HCT116 (cell line): ENCODE measurements at regions not wholly inside any gene's neighbourhood (a gene's known extent, or its start where the extent isn't known, plus 50 kb on each side); places are given as distances from the start of the nearest gene placed in this dataset.

ENCODE experiments used
- ATAC-seq: fragments of 200-7000 bp; cut with Tn5 transposase; 2 replicates; pipeline ENCODE4 v1.9.1; 2020; ENCODE audit warnings: mild to moderate bottlenecking, moderate library complexity
- BruUV-seq: library from RNA; stranded (reverse); fragments of 400-500 nt; replicated peaks from 2 replicates; lab custom pipeline; 2021; lab: Mats Ljungman, UMichigan
- CTCF ChIA-PET: fragments of 300-600 bp; sonication (Branson Sonifier 250); formaldehyde crosslinking; loops from one replicate; lab custom pipeline; 2021; ENCODE audit warnings: antibody characterized with exemption; lab: Charles Lee
- POLR2A ChIA-PET: fragments of 300-600, 350-600 bp; sonication (Branson Sonifier 250); formaldehyde crosslinking; loops from one replicate; lab custom pipeline; 2021; ENCODE audit warnings: antibody characterized with exemption; lab: Charles Lee
- RAD21 ChIA-PET, 2 experiments: fragments of 300-600 bp; sonication (Branson Sonifier 250); formaldehyde crosslinking; loops; one replicate each; lab custom pipeline; 2023; ENCODE audit warnings: low total read pairs in 2 of 2; ENCODE audit not compliant: uncharacterized antibody in 2 of 2, unreplicated experiment in 2 of 2, low non-redundant PET in 1 of 2; lab: Charles Lee
- DNase-seq: peaks from one replicate; pipeline ENCODE4 v3.0.0-alpha.2; 2010; ENCODE audit warnings: low read depth, low spot score
- H2AFZ ChIP-seq: fragments of 200-600 bp; shearing (Covaris generic), sonication (generic); 2 replicates; pipeline ENCODE4 v1.6.1; 2017; ENCODE audit warnings: low read depth, mixed run types, mixed read lengths, antibody characterized with exemption, low read length; ENCODE audit not compliant: poor library complexity, severe bottlenecking
- H3K27ac ChIP-seq: 2 replicates; pipeline ENCODE4 v1.5.1; 2012; ENCODE audit warnings: low read depth, low read length
- H3K27me3 ChIP-seq: fragments of 200-600 bp; sonication (generic); 2 replicates; pipeline ENCODE4 v1.6.1; 2016; ENCODE audit warnings: mixed run types, low read length, mixed read lengths; ENCODE audit not compliant: insufficient read depth
- H3K36me3 ChIP-seq, 2 experiments: fragments of 200-500 bp in 1 of 2; fragments of 200-600 bp in 1 of 2; sonication (Bioruptor generic) in 1 of 2; sonication (generic) in 1 of 2; 2 replicates each; pipeline versions ENCODE4 v1.5.1 to v1.6.1; 2014 to 2016; ENCODE audit warnings: low read length in 2 of 2, inconsistent platforms in 1 of 2, mixed read lengths in 1 of 2, mixed run types in 1 of 2; ENCODE audit not compliant: insufficient read depth in 2 of 2, control insufficient read depth in 1 of 2
- H3K4me1 ChIP-seq, 2 experiments: fragments of 200-600 bp in 1 of 2; sonication (generic) in 1 of 2; 2 replicates each; pipeline versions ENCODE4 v1.5.1 to v1.6.1; 2012 to 2017; ENCODE audit warnings: low read length in 2 of 2, inconsistent platforms in 1 of 2, mild to moderate bottlenecking in 1 of 2, mixed read lengths in 1 of 2, mixed run types in 1 of 2, moderate library complexity in 1 of 2; ENCODE audit not compliant: insufficient read depth in 2 of 2, control insufficient read depth in 1 of 2
- H3K4me2 ChIP-seq: fragments of 200-600 bp; sonication (generic); 2 replicates; pipeline ENCODE4 v1.6.1; 2017; ENCODE audit warnings: mixed run types, low read length, mixed read lengths
- H3K4me3 ChIP-seq, 2 experiments: fragments of 200-600 bp in 1 of 2; sonication (generic) in 1 of 2; replicated peaks in 1 of 2; 2 replicates each; pipeline ENCODE4 v1.5.1; 2011 to 2016; ENCODE audit warnings: low read length in 2 of 2, control low read depth in 1 of 2, low read depth in 1 of 2, mild to moderate bottlenecking in 1 of 2, mixed read lengths in 1 of 2, mixed run types in 1 of 2
- H3K79me2 ChIP-seq: fragments of 200-600 bp; sonication (generic); 2 replicates; pipeline ENCODE4 v1.6.1; 2017; ENCODE audit warnings: mild to moderate bottlenecking, mixed run types, low read length, moderate library complexity, mixed read lengths; ENCODE audit not compliant: insufficient read depth
- H3K9ac ChIP-seq: fragments of 200-600 bp; sonication (generic); 2 replicates; pipeline ENCODE4 v1.6.1; 2016; ENCODE audit warnings: low read length, mixed read lengths
- H3K9me2 ChIP-seq: fragments of 200-600 bp; sonication (generic), shearing (Covaris generic); 2 replicates; pipeline ENCODE4 v1.6.1; 2017; ENCODE audit warnings: mixed run types, mild to moderate bottlenecking, moderate library complexity; ENCODE audit not compliant: insufficient read depth
- H3K9me3 ChIP-seq, 2 experiments: fragments of 200-500 bp in 1 of 2; fragments of 200-600 bp in 1 of 2; sonication (Bioruptor generic) in 1 of 2; sonication (generic) in 1 of 2; 2 replicates each; pipeline ENCODE4 v1.6.1; 2014 to 2017; ENCODE audit warnings: low read length in 2 of 2, mixed read lengths in 2 of 2, inconsistent platforms in 1 of 2, low read depth in 1 of 2, mild to moderate bottlenecking in 1 of 2, mixed run types in 1 of 2, moderate library complexity in 1 of 2; ENCODE audit not compliant: control insufficient read depth in 1 of 2, insufficient read depth in 1 of 2
- H4K20me1 ChIP-seq: fragments of 200-600 bp; sonication (generic), shearing (Covaris generic); 2 replicates; pipeline ENCODE4 v1.6.1; 2017; ENCODE audit warnings: mixed run types, mild to moderate bottlenecking, moderate library complexity; ENCODE audit not compliant: insufficient read depth
- CTCF ChIP-seq, 3 experiments: fragments of 200-600 bp in 1 of 3; sonication (generic) in 1 of 3; IDR thresholded peaks in 2 of 3; conservative IDR thresholded peaks in 1 of 3; 2 replicates each; pipeline ENCODE4 v1.5.1; 2012 to 2017; ENCODE audit warnings: low read depth in 2 of 3, low read length in 2 of 3, antibody characterized with exemption in 1 of 3, borderline replicate concordance in 1 of 3, control low read depth in 1 of 3, mild to moderate bottlenecking in 1 of 3, mixed read lengths in 1 of 3, mixed run types in 1 of 3, moderate library complexity in 1 of 3; ENCODE audit not compliant: insufficient read depth in 1 of 3
- POLR2AphosphoS5 ChIP-seq: IDR thresholded peaks from 2 replicates; pipeline ENCODE4 v1.6.1; 2011; ENCODE audit warnings: mild to moderate bottlenecking, low read depth, low read length, moderate library complexity
- RAD21 ChIP-seq: IDR thresholded peaks from 2 replicates; pipeline ENCODE4 v1.6.1; 2012; ENCODE audit warnings: low read depth, mild to moderate bottlenecking
- REST ChIP-seq: IDR thresholded peaks from 2 replicates; pipeline ENCODE4 v1.6.1; 2012; ENCODE audit warnings: low read depth
- intact Hi-C: fragments of 100-400 bp; cut with micrococcal nuclease; formaldehyde crosslinking; loops from 2 replicates; pipeline ENCODE4 v1.10.0; 2022

GRCh38 chr17:77086433-77087010 lies 54.2 kb upstream of the SEC14L1 start:
- H3K9ac ChIP-seq = peak overlapping the region; percentile 35
- H3K4me2 ChIP-seq = peak overlapping the region; percentile 63

More at GRCh38 chr17:77086433-77087010, 54.2 kb upstream of the SEC14L1 start:
- Histone ChIP-seq H3K27ac (0 out of 2 replicates have a peak overlapping the region, but pooled peaks have one; percentile 24), H3K9me2 (no peaks in the 10 kb centered on the region), H2AFZ (peak overlapping the region; percentile 96), H3K27me3 (no peaks in the 10 kb centered on the region), H3K4me3 (peak overlapping the region in 1 of 2 experiments; percentile 31; a peak in 1 of 4 replicates), H3K36me3 (peaks cover 15 to 22% of the 10 kb centered on the region in 2 experiments; a peak in 3 of 4 replicates), H4K20me1 (no peaks in the 10 kb centered on the region), H3K9me3 (no peaks in the 10 kb centered on the region), H3K79me2 (peaks cover 30% of the 10 kb centered on the region), H3K4me1 (peaks cover 15 to 34% of the 10 kb centered on the region in 2 experiments)
- intact Hi-C loops = loop anchor here (1.0 to 5.0 kb wide), 6 partner anchors 111 to 409 kb away; no protein-coding TSS in a partner anchor
- ATAC-seq (peak; percentile 81), DNase-seq (peak; percentile 85)
- BruUV-seq = no TSS peak
- TF ChIP-seq POLR2AphosphoS5 (peak; percentile 37), RAD21 (peak; percentile 85), CTCF (IDR thresholded peaks at IDR 0.05 in 2 of 3, conservative IDR thresholded peaks at IDR 0.05 in 1 of 3; ENCODE audit: borderline replicate concordance in 1 of 3, insufficient read depth in 1 of 3, low read depth in 2 of 3, low read length in 2 of 3) (peak; percentile 95 to 99 (median 96)), REST (no peak)
- RAD21 ChIA-PET = interaction anchor here (0.6 to 1.4 kb wide), 2 partner anchors 97 to 169 kb away, joined by 3 read pairs; no protein-coding TSS in a partner anchor
- CTCF ChIA-PET = interaction anchor here (0.6 to 2.7 kb wide), 15 partner anchors 8 to 359 kb away, joined by 3 to 18 read pairs (median 4); partner anchors contain the start of genes MGAT5B and SEC14L1
- POLR2A ChIA-PET = interaction anchor here (1.2 to 1.6 kb wide), 2 partner anchors 161 to 169 kb away, joined by 4 to 7 read pairs; no protein-coding TSS in a partner anchor
